ENCODE measurements at regions not wholly inside any gene's neighbourhood (a gene's known extent, or its start where the extent isn't known, plus 50 kb on each side); places are given as distances from the start of the nearest gene placed in this dataset.

GRCh38 chr12:69094606-69095216 lies 144.7 kb upstream of the CPSF6 start (continued):
- TF ChIP-seq, protein P1, sequence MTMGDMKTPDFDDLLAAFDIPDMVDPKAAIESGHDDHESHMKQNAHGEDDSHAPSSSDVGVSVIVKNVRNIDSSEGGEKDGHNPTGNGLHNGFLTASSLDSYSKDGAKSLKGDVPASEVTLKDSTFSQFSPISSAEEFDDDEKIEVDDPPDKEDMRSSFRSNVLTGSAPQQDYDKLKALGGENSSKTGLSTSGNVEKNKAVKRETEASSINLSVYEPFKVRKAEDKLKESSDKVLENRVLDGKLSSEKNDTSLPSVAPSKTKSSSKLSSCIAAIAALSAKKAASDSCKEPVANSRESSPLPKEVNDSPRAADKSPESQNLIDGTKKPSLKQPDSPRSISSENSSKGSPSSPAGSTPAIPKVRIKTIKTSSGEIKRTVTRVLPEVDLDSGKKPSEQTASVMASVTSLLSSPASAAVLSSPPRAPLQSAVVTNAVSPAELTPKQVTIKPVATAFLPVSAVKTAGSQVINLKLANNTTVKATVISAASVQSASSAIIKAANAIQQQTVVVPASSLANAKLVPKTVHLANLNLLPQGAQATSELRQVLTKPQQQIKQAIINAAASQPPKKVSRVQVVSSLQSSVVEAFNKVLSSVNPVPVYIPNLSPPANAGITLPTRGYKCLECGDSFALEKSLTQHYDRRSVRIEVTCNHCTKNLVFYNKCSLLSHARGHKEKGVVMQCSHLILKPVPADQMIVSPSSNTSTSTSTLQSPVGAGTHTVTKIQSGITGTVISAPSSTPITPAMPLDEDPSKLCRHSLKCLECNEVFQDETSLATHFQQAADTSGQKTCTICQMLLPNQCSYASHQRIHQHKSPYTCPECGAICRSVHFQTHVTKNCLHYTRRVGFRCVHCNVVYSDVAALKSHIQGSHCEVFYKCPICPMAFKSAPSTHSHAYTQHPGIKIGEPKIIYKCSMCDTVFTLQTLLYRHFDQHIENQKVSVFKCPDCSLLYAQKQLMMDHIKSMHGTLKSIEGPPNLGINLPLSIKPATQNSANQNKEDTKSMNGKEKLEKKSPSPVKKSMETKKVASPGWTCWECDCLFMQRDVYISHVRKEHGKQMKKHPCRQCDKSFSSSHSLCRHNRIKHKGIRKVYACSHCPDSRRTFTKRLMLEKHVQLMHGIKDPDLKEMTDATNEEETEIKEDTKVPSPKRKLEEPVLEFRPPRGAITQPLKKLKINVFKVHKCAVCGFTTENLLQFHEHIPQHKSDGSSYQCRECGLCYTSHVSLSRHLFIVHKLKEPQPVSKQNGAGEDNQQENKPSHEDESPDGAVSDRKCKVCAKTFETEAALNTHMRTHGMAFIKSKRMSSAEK (CRISPR knock-in tag; IDR thresholded peaks at IDR 0.05; ENCODE audit: borderline replicate concordance), result no peak
- TF ChIP-seq ETV6 (CRISPR knock-in tag; IDR thresholded peaks at IDR 0.05) (no peak), TCF7 (CRISPR knock-in tag; IDR thresholded peaks at IDR 0.05; ENCODE audit: low read depth) (no peak)

GRCh38 chr12:69095765-69096477 lies 143.4 kb upstream of the CPSF6 start:
- H3K27ac Mint-ChIP-seq, result no peak overlapping the region
- DNase-seq (ENCODE audit: low spot score), result no peak
- no peak for ATAC-seq
- peaks cover 24% of the 10 kb centered on the region for H3K4me1 Mint-ChIP-seq
- H3K36me3 Mint-ChIP-seq, result no peaks in the 10 kb centered on the region
- no peaks in the 10 kb centered on the region for H3K27me3 Mint-ChIP-seq (ENCODE audit: low read depth)
- TF ChIP-seq, protein P2, sequence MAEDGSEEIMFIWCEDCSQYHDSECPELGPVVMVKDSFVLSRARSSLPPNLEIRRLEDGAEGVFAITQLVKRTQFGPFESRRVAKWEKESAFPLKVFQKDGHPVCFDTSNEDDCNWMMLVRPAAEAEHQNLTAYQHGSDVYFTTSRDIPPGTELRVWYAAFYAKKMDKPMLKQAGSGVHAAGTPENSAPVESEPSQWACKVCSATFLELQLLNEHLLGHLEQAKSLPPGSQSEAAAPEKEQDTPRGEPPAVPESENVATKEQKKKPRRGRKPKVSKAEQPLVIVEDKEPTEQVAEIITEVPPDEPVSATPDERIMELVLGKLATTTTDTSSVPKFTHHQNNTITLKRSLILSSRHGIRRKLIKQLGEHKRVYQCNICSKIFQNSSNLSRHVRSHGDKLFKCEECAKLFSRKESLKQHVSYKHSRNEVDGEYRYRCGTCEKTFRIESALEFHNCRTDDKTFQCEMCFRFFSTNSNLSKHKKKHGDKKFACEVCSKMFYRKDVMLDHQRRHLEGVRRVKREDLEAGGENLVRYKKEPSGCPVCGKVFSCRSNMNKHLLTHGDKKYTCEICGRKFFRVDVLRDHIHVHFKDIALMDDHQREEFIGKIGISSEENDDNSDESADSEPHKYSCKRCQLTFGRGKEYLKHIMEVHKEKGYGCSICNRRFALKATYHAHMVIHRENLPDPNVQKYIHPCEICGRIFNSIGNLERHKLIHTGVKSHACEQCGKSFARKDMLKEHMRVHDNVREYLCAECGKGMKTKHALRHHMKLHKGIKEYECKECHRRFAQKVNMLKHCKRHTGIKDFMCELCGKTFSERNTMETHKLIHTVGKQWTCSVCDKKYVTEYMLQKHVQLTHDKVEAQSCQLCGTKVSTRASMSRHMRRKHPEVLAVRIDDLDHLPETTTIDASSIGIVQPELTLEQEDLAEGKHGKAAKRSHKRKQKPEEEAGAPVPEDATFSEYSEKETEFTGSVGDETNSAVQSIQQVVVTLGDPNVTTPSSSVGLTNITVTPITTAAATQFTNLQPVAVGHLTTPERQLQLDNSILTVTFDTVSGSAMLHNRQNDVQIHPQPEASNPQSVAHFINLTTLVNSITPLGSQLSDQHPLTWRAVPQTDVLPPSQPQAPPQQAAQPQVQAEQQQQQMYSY (CRISPR knock-in tag; IDR thresholded peaks at IDR 0.05), result no peak
- TF ChIP-seq, protein P3, sequence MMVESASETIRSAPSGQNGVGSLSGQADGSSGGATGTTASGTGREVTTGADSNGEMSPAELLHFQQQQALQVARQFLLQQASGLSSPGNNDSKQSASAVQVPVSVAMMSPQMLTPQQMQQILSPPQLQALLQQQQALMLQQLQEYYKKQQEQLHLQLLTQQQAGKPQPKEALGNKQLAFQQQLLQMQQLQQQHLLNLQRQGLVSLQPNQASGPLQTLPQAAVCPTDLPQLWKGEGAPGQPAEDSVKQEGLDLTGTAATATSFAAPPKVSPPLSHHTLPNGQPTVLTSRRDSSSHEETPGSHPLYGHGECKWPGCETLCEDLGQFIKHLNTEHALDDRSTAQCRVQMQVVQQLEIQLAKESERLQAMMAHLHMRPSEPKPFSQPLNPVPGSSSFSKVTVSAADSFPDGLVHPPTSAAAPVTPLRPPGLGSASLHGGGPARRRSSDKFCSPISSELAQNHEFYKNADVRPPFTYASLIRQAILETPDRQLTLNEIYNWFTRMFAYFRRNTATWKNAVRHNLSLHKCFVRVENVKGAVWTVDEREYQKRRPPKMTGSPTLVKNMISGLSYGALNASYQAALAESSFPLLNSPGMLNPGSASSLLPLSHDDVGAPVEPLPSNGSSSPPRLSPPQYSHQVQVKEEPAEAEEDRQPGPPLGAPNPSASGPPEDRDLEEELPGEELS (CRISPR knock-in tag; IDR thresholded peaks at IDR 0.05), result no peak
- no peak for TF ChIP-seq ZNF263 (CRISPR knock-in tag; IDR thresholded peaks at IDR 0.05; ENCODE audit: low read depth)
- no peak for TF ChIP-seq EMX1 (CRISPR knock-in tag; IDR thresholded peaks at IDR 0.05)
- no peak for TF ChIP-seq ZNF121 (CRISPR knock-in tag; IDR thresholded peaks at IDR 0.05)
- TF ChIP-seq FOXJ3 (CRISPR knock-in tag; IDR thresholded peaks at IDR 0.05; ENCODE audit: borderline replicate concordance), result no peak
- TF ChIP-seq, protein P4, sequence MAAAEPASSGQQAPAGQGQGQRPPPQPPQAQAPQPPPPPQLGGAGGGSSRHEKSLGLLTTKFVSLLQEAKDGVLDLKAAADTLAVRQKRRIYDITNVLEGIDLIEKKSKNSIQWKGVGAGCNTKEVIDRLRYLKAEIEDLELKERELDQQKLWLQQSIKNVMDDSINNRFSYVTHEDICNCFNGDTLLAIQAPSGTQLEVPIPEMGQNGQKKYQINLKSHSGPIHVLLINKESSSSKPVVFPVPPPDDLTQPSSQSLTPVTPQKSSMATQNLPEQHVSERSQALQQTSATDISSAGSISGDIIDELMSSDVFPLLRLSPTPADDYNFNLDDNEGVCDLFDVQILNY (CRISPR knock-in tag; IDR thresholded peaks at IDR 0.05), result no peak
- no peak overlapping the region for H3K4me3 Mint-ChIP-seq
- POLR2A ChIA-PET, result no interaction called here
- no peaks in the 10 kb centered on the region for H3K9me3 Mint-ChIP-seq
- CTCF ChIA-PET, result interaction anchor here (1.0 to 1.2 kb wide), 3 partner anchors 12 to 61 kb away, joined by 3 read pairs; no protein-coding TSS in a partner anchor
